HG02610 (cell line): ENCODE measurements at regions not wholly inside any gene's neighbourhood (a gene's known extent, or its start where the extent isn't known, plus 50 kb on each side); places are given as distances from the start of the nearest gene placed in this dataset.
"Not testable (repeated sequence)": the region's sequence is repeated elsewhere in the genome, so short reads cannot be mapped to it uniquely, and the experiment has no call there.

Source experiments
- ATAC-seq: cut with Tn5 transposase; IDR thresholded peaks from one replicate; pipeline ENCODE4 v1.9.1; 2021; ENCODE audit warnings: mild to moderate bottlenecking, moderate library complexity; ENCODE audit not compliant: unreplicated experiment

GRCh38 chr20:29687438-29687837, 1570.0 kb upstream of the DEFB115 start:
- ATAC-seq, result no peak

GRCh38 chr20:29689411-29690225, 1567.8 kb upstream of the DEFB115 start:
- ATAC-seq, result no peak

- ATAC-seq, result no peak
These were observed 1567.2 kb upstream of the DEFB115 start for GRCh38 chr20:29690274-29690673.

- no peak for ATAC-seq
These were observed 1516.9 kb upstream of the DEFB115 start for GRCh38 chr20:29740601-29740950.

GRCh38 chr20:29740951-29741593, 1516.4 kb upstream of the DEFB115 start:
- no peak for ATAC-seq

- ATAC-seq, result no peak
These were observed 1515.9 kb upstream of the DEFB115 start for GRCh38 chr20:29741594-29741893.

- ATAC-seq, result no peak
These were observed 1515.4 kb upstream of the DEFB115 start for GRCh38 chr20:29741894-29742698.

- ATAC-seq, result no peak
These were observed 1514.8 kb upstream of the DEFB115 start for GRCh38 chr20:29742699-29743100.

GRCh38 chr20:29743101-29743931, 1514.1 kb upstream of the DEFB115 start:
- ATAC-seq, result no peak

GRCh38 chr20:29744071-29744470, 1513.4 kb upstream of the DEFB115 start:
- no peak for ATAC-seq

GRCh38 chr20:29745534-29746245, 1511.8 kb upstream of the DEFB115 start:
- not testable (repeated sequence) for ATAC-seq

GRCh38 chr20:29750268-29750899, 1507.1 kb upstream of the DEFB115 start:
- ATAC-seq, result no peak

GRCh38 chr20:29752644-29753425, 1504.6 kb upstream of the DEFB115 start:
- not testable (repeated sequence) for ATAC-seq

GRCh38 chr20:29753426-29753746, 1504.1 kb upstream of the DEFB115 start:
- ATAC-seq, result not testable (repeated sequence)

- ATAC-seq, result not testable (repeated sequence)
These were observed 1503.6 kb upstream of the DEFB115 start for GRCh38 chr20:29753879-29754278.

- ATAC-seq, result not testable (repeated sequence)
These were observed 1501.5 kb upstream of the DEFB115 start for GRCh38 chr20:29755854-29756498.

- no peak for ATAC-seq
These were observed 1500.8 kb upstream of the DEFB115 start for GRCh38 chr20:29756664-29757063.

GRCh38 chr20:29761621-29762385, 1495.7 kb upstream of the DEFB115 start:
- ATAC-seq, result not testable (repeated sequence)
